ENCODE measurements at regions not wholly inside any gene's neighbourhood (a gene's known extent, or its start where the extent isn't known, plus 50 kb on each side); places are given as distances from the start of the nearest gene placed in this dataset.
"Not testable (repeated sequence)": the region's sequence is repeated elsewhere in the genome, so short reads cannot be mapped to it uniquely, and the experiment has no call there.

GRCh38 chr15:96972201-96972600 lies 641.7 kb downstream of the NR2F2 start:
- no peak for TF ChIP-seq CTCF (IDR thresholded peaks at IDR 0.05; ENCODE audit: low read depth, low read length, missing control alignments)
- no peak for DNase-seq (ENCODE audit: extremely low read depth, low read depth)
- no peak overlapping the region for H3K4me3 ChIP-seq (replicated peaks; ENCODE audit: low read depth, low read length)

GRCh38 chr15:96974761-96975160 lies 644.3 kb downstream of the NR2F2 start:
- no peak overlapping the region for H3K4me3 ChIP-seq (replicated peaks; ENCODE audit: low read depth, low read length)
- DNase-seq (ENCODE audit: extremely low read depth, low read depth) = no peak
- no peak for TF ChIP-seq CTCF (IDR thresholded peaks at IDR 0.05; ENCODE audit: low read depth, low read length, missing control alignments)

- DNase-seq (ENCODE audit: extremely low read depth, low read depth) = no peak
- no peak for TF ChIP-seq CTCF (IDR thresholded peaks at IDR 0.05; ENCODE audit: low read depth, low read length, missing control alignments)
- no peak overlapping the region for H3K4me3 ChIP-seq (replicated peaks; ENCODE audit: low read depth, low read length)
Measured at GRCh38 chr15:96977886-96978285, 647.4 kb downstream of the NR2F2 start.

- no peak overlapping the region for H3K4me3 ChIP-seq (replicated peaks; ENCODE audit: low read depth, low read length)
- no peak for TF ChIP-seq CTCF (IDR thresholded peaks at IDR 0.05; ENCODE audit: low read depth, low read length, missing control alignments)
- no peak for DNase-seq (ENCODE audit: extremely low read depth, low read depth)
Measured at GRCh38 chr15:96978937-96979473, 648.5 kb downstream of the NR2F2 start.

- not testable (repeated sequence) for DNase-seq (ENCODE audit: extremely low read depth, low read depth); H3K4me3 ChIP-seq (replicated peaks; ENCODE audit: low read depth, low read length)
Measured at GRCh38 chr15:96984121-96984671, 653.7 kb downstream of the NR2F2 start.

- H3K4me3 ChIP-seq (replicated peaks; ENCODE audit: low read depth, low read length) = no peak overlapping the region
- no peak for TF ChIP-seq CTCF (IDR thresholded peaks at IDR 0.05; ENCODE audit: low read depth, low read length, missing control alignments)
- DNase-seq (ENCODE audit: extremely low read depth, low read depth) = no peak
Measured at GRCh38 chr15:96992817-96993216, 662.3 kb downstream of the NR2F2 start.

- DNase-seq (ENCODE audit: extremely low read depth, low read depth) = no peak
- H3K4me3 ChIP-seq (replicated peaks; ENCODE audit: low read depth, low read length) = no peak overlapping the region
- TF ChIP-seq CTCF (IDR thresholded peaks at IDR 0.05; ENCODE audit: low read depth, low read length, missing control alignments) = no peak
Measured at GRCh38 chr15:96997538-96997937, 667.0 kb downstream of the NR2F2 start.

All from HFF-Myc (cell line).